PC-9 (cell line): ENCODE measurements at regions not wholly inside any gene's neighbourhood (a gene's known extent, or its start where the extent isn't known, plus 50 kb on each side); places are given as distances from the start of the nearest gene placed in this dataset.

ENCODE experiments used
- BruUV-seq: library from RNA; stranded (reverse); fragments of 400-500 nt; replicated peaks from 2 replicates; lab custom pipeline; 2021; lab: Mats Ljungman, UMichigan
- CTCF ChIA-PET: fragments of 300-600 bp; sonication (Branson Sonifier 250); formaldehyde crosslinking; loops from one replicate; lab custom pipeline; 2022; ENCODE audit warnings: antibody characterized with exemption; lab: Charles Lee
- POLR2A ChIA-PET: fragments of 300-600 bp; sonication (Branson Sonifier 250); formaldehyde crosslinking; loops from one replicate; lab custom pipeline; 2022; ENCODE audit warnings: antibody characterized with exemption; ENCODE audit not compliant: unreplicated experiment; lab: Charles Lee
- DNase-seq, 2 experiments: peaks; one replicate each; pipeline versions ENCODE4 v3.0.0 to v3.0.0-alpha.2; 2015 to 2022; ENCODE audit warnings: mixed read lengths in 1 of 2
- H2AFZ ChIP-seq: fragments of 200-600 bp; sonication (generic); 2 replicates; pipeline ENCODE4 v1.8.1; 2017; ENCODE audit warnings: antibody characterized with exemption
- H3F3A ChIP-seq: fragments of 200-600 bp; sonication (generic); 2 replicates; pipeline ENCODE4 v1.8.1; 2017; ENCODE audit warnings: antibody characterized with exemption, mild to moderate bottlenecking, low read depth; ENCODE audit not compliant: insufficient read depth
- H3K27ac ChIP-seq: fragments of 200-600 bp; sonication (generic); 2 replicates; pipeline ENCODE4 v1.6.1; 2016; ENCODE audit warnings: mixed run types
- H3K27me3 ChIP-seq: fragments of 200-600 bp; sonication (generic); 2 replicates; pipeline ENCODE4 v1.6.1; 2016; ENCODE audit warnings: low read depth, mixed run types; ENCODE audit not compliant: insufficient read depth
- H3K36me3 ChIP-seq: fragments of 200-600 bp; sonication (generic); 2 replicates; pipeline ENCODE4 v1.6.1; 2016; ENCODE audit warnings: low read depth, mixed run types
- H3K4me1 ChIP-seq: fragments of 200-600 bp; sonication (generic); replicated peaks from 2 replicates; pipeline ENCODE4 v1.6.1; 2016; ENCODE audit warnings: mixed run types; ENCODE audit not compliant: insufficient read depth
- H3K4me2 ChIP-seq: fragments of 200-600 bp; sonication (generic); 2 replicates; pipeline ENCODE4 v1.6.1; 2017; ENCODE audit warnings: mixed run types
- H3K4me3 ChIP-seq: fragments of 200-600 bp; sonication (generic); 2 replicates; pipeline ENCODE4 v1.6.1; 2016; ENCODE audit warnings: mixed run types
- H3K79me2 ChIP-seq: fragments of 200-600 bp; sonication (generic); 2 replicates; pipeline ENCODE4 v1.6.1; 2017; ENCODE audit warnings: low read depth, mixed run types
- H3K9me2 ChIP-seq: fragments of 200-600 bp; sonication (generic); 2 replicates; pipeline ENCODE4 v1.8.1; 2017; ENCODE audit warnings: mild to moderate bottlenecking; ENCODE audit not compliant: insufficient read depth
- H3K9me3 ChIP-seq: fragments of 200-600 bp; sonication (generic); 2 replicates; pipeline ENCODE4 v1.8.1; 2016; ENCODE audit warnings: low read depth; ENCODE audit not compliant: insufficient read depth
- H4K20me1 ChIP-seq: fragments of 200-600 bp; sonication (generic); 2 replicates; pipeline ENCODE4 v1.8.1; 2017; ENCODE audit not compliant: insufficient read depth
- CTCF ChIP-seq: fragments of 200-600 bp; sonication (generic); conservative IDR thresholded peaks from 2 replicates; pipeline ENCODE4 v1.6.1; 2017; ENCODE audit warnings: mixed run types, antibody characterized with exemption, mild to moderate bottlenecking, moderate library complexity
- EZH2 ChIP-seq: fragments of 200-600 bp; sonication (generic); IDR thresholded peaks from 2 replicates; pipeline ENCODE4 v1.8.0; 2017; ENCODE audit warnings: antibody characterized with exemption, low read depth
- intact Hi-C: fragments of 100-400 bp; cut with micrococcal nuclease; formaldehyde crosslinking; loops from one replicate; pipeline ENCODE4 v1.10.0; 2022; ENCODE audit not compliant: unreplicated experiment

- ChIA-PET CTCF (no interaction called here), POLR2A (no interaction called here)
- H3K27ac ChIP-seq: no peak overlapping the region
- H3F3A ChIP-seq: no peaks in the 10 kb centered on the region
- intact Hi-C loops: no loop called here
- H3K4me3 ChIP-seq: no peak overlapping the region
- no peak overlapping the region for H3K4me2 ChIP-seq
- no peaks in the 10 kb centered on the region for H3K9me3 ChIP-seq
- DNase-seq: no peak
- no TSS peak for BruUV-seq
- H3K79me2 ChIP-seq: no peaks in the 10 kb centered on the region
- no peak for TF ChIP-seq CTCF
- TF ChIP-seq EZH2: no peak
- no peaks in the 10 kb centered on the region for H3K27me3 ChIP-seq
- H4K20me1 ChIP-seq: no peaks in the 10 kb centered on the region
- H3K4me1 ChIP-seq: no peaks in the 10 kb centered on the region
- H2AFZ ChIP-seq: no peak overlapping the region
- no peaks in the 10 kb centered on the region for H3K9me2 ChIP-seq
- H3K36me3 ChIP-seq: no peaks in the 10 kb centered on the region
These were observed 689.3 kb downstream of the METTL15 start for GRCh38 chr11:28797536-28797935.

GRCh38 chr11:28794405-28794804, 686.2 kb downstream of the METTL15 start:
- H3K4me1 ChIP-seq: no peaks in the 10 kb centered on the region
- no peaks in the 10 kb centered on the region for H3K27me3 ChIP-seq
- intact Hi-C loops: no loop called here
- no peaks in the 10 kb centered on the region for H3K9me3 ChIP-seq
- POLR2A ChIA-PET: interaction anchor here (0.7 kb wide), 2 partner anchors 144 to 276 kb away, joined by 3 to 12 read pairs; no protein-coding TSS in a partner anchor
- no peaks in the 10 kb centered on the region for H3K79me2 ChIP-seq
- no peak for DNase-seq
- no peaks in the 10 kb centered on the region for H4K20me1 ChIP-seq
- no peak overlapping the region for H3K4me2 ChIP-seq
- CTCF ChIA-PET: interaction anchor here (0.6 kb wide), 1 partner anchor 232 kb away, joined by 3 read pairs; no protein-coding TSS in a partner anchor
- H3K27ac ChIP-seq: no peak overlapping the region
- no peak overlapping the region for H3K4me3 ChIP-seq
- H3K36me3 ChIP-seq: no peaks in the 10 kb centered on the region
- BruUV-seq: no TSS peak
- TF ChIP-seq EZH2 (no peak), CTCF (no peak)
- H3F3A ChIP-seq: no peaks in the 10 kb centered on the region
- no peaks in the 10 kb centered on the region for H3K9me2 ChIP-seq
- no peak overlapping the region for H2AFZ ChIP-seq

- CTCF ChIA-PET: no interaction called here
- no peak overlapping the region for H3K4me2 ChIP-seq
- POLR2A ChIA-PET: no interaction called here
These were observed 685.1 kb downstream of the METTL15 start for GRCh38 chr11:28793282-28793738.

More at GRCh38 chr11:28793282-28793738, 685.1 kb downstream of the METTL15 start:
- no peak overlapping the region for H2AFZ ChIP-seq
- no peak for DNase-seq
- no peak overlapping the region for H3K4me3 ChIP-seq
- H3K27ac ChIP-seq: no peak overlapping the region
- no peaks in the 10 kb centered on the region for H3K9me2 ChIP-seq
- no peaks in the 10 kb centered on the region for H3F3A ChIP-seq
- no peaks in the 10 kb centered on the region for H3K9me3 ChIP-seq
- intact Hi-C loops: no loop called here
- H4K20me1 ChIP-seq: no peaks in the 10 kb centered on the region
- no peaks in the 10 kb centered on the region for H3K79me2 ChIP-seq
- no peaks in the 10 kb centered on the region for H3K4me1 ChIP-seq
- H3K36me3 ChIP-seq: no peaks in the 10 kb centered on the region
- no TSS peak for BruUV-seq
- TF ChIP-seq CTCF: no peak
- H3K27me3 ChIP-seq: no peaks in the 10 kb centered on the region
